ENCODE measurements at regions not wholly inside any gene's neighbourhood (a gene's known extent, or its start where the extent isn't known, plus 50 kb on each side); places are given as distances from the start of the nearest gene placed in this dataset.

GRCh38 chr2:138335036-138335435 lies 166.5 kb upstream of the SPOPL start:
- Histone ChIP-seq H3K4me2 (no peak overlapping the region), H3K9me3 (ENCODE audit: insufficient read depth, low read depth) (no peaks in the 10 kb centered on the region), H3K36me3 (ENCODE audit: low read depth) (no peaks in the 10 kb centered on the region), H2AFZ (no peak overlapping the region), H3F3A (ENCODE audit: insufficient read depth, low read depth) (no peaks in the 10 kb centered on the region), H3K27ac (no peak overlapping the region), H3K9me2 (ENCODE audit: insufficient read depth) (no peaks in the 10 kb centered on the region), H3K4me1 (replicated peaks; ENCODE audit: insufficient read depth) (no peaks in the 10 kb centered on the region), H3K27me3 (ENCODE audit: insufficient read depth, low read depth) (no peaks in the 10 kb centered on the region), H3K4me3 (no peak overlapping the region), H4K20me1 (ENCODE audit: insufficient read depth) (no peaks in the 10 kb centered on the region), H3K79me2 (ENCODE audit: low read depth) (no peaks in the 10 kb centered on the region)
- TF ChIP-seq EZH2 (IDR thresholded peaks at IDR 0.05; ENCODE audit: low read depth) (no peak), CTCF (conservative IDR thresholded peaks at IDR 0.05) (no peak)
- POLR2A ChIA-PET (ENCODE audit: unreplicated experiment), result no interaction called here
- intact Hi-C loops (cut with micrococcal nuclease; ENCODE audit: unreplicated experiment), result no loop called here
- no peak for DNase-seq
- no TSS peak for BruUV-seq (replicated peaks)
- CTCF ChIA-PET, result no interaction called here

- no peaks in the 10 kb centered on the region for H3K79me2 ChIP-seq (ENCODE audit: low read depth)
- no peak overlapping the region for H3K4me3 ChIP-seq
- TF ChIP-seq CTCF (conservative IDR thresholded peaks at IDR 0.05) (no peak), EZH2 (IDR thresholded peaks at IDR 0.05; ENCODE audit: low read depth) (no peak)
- intact Hi-C loops (cut with micrococcal nuclease; ENCODE audit: unreplicated experiment), result no loop called here
- no peaks in the 10 kb centered on the region for H3K36me3 ChIP-seq (ENCODE audit: low read depth)
- no peaks in the 10 kb centered on the region for H3K4me1 ChIP-seq (replicated peaks; ENCODE audit: insufficient read depth)
- H3K9me2 ChIP-seq (ENCODE audit: insufficient read depth), result no peaks in the 10 kb centered on the region
- no peak overlapping the region for H3K4me2 ChIP-seq
- ChIA-PET CTCF (no interaction called here), POLR2A (ENCODE audit: unreplicated experiment) (no interaction called here)
- no peaks in the 10 kb centered on the region for H3K27me3 ChIP-seq (ENCODE audit: insufficient read depth, low read depth)
- no TSS peak for BruUV-seq (replicated peaks)
- no peak overlapping the region for H3K27ac ChIP-seq
- no peaks in the 10 kb centered on the region for H3F3A ChIP-seq (ENCODE audit: insufficient read depth, low read depth)
- DNase-seq, result no peak
- H2AFZ ChIP-seq, result no peak overlapping the region
- no peaks in the 10 kb centered on the region for H4K20me1 ChIP-seq (ENCODE audit: insufficient read depth)
- no peaks in the 10 kb centered on the region for H3K9me3 ChIP-seq (ENCODE audit: insufficient read depth, low read depth)
Measured at GRCh38 chr2:138336146-138336545, 165.4 kb upstream of the SPOPL start.

- Histone ChIP-seq H3F3A (ENCODE audit: insufficient read depth, low read depth) (no peaks in the 10 kb centered on the region), H3K9me3 (ENCODE audit: insufficient read depth, low read depth) (no peaks in the 10 kb centered on the region), H4K20me1 (ENCODE audit: insufficient read depth) (no peaks in the 10 kb centered on the region), H2AFZ (no peak overlapping the region), H3K27me3 (ENCODE audit: insufficient read depth, low read depth) (no peaks in the 10 kb centered on the region), H3K4me1 (replicated peaks; ENCODE audit: insufficient read depth) (peaks cover 7% of the 10 kb centered on the region), H3K4me3 (no peak overlapping the region), H3K9me2 (ENCODE audit: insufficient read depth) (no peaks in the 10 kb centered on the region), H3K36me3 (ENCODE audit: low read depth) (no peaks in the 10 kb centered on the region), H3K79me2 (ENCODE audit: low read depth) (no peaks in the 10 kb centered on the region), H3K27ac (no peak overlapping the region), H3K4me2 (no peak overlapping the region)
- ChIA-PET CTCF (no interaction called here), POLR2A (ENCODE audit: unreplicated experiment) (no interaction called here)
- no TSS peak for BruUV-seq (replicated peaks)
- DNase-seq, result no peak
- TF ChIP-seq CTCF (conservative IDR thresholded peaks at IDR 0.05) (no peak), EZH2 (IDR thresholded peaks at IDR 0.05; ENCODE audit: low read depth) (no peak)
- intact Hi-C loops (cut with micrococcal nuclease; ENCODE audit: unreplicated experiment), result no loop called here
Measured at GRCh38 chr2:138355244-138355643, 146.3 kb upstream of the SPOPL start.
